ENCODE measurements at regions not wholly inside any gene's neighbourhood (a gene's known extent, or its start where the extent isn't known, plus 50 kb on each side); places are given as distances from the start of the nearest gene placed in this dataset.

DNA sequence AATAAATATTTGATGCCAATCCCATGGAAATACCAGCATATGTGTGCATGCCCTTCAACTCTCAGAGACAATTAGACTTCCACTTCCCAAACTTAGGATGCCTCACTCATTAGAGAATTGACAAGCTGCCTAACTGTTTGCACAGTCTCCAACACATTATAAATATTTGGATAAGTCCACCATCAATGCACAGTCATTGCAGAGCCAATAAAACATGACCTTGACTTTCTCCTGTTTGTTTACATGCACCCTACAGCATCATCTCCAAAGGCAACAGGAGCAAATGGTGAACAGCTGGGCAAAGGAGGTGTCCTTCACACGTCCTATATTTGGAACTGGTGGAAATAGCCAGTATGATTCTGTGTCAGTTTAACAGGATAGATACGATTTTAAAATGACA, 804.4 kb upstream of the RBFOX1 start:
- TF ChIP-seq, protein P1, sequence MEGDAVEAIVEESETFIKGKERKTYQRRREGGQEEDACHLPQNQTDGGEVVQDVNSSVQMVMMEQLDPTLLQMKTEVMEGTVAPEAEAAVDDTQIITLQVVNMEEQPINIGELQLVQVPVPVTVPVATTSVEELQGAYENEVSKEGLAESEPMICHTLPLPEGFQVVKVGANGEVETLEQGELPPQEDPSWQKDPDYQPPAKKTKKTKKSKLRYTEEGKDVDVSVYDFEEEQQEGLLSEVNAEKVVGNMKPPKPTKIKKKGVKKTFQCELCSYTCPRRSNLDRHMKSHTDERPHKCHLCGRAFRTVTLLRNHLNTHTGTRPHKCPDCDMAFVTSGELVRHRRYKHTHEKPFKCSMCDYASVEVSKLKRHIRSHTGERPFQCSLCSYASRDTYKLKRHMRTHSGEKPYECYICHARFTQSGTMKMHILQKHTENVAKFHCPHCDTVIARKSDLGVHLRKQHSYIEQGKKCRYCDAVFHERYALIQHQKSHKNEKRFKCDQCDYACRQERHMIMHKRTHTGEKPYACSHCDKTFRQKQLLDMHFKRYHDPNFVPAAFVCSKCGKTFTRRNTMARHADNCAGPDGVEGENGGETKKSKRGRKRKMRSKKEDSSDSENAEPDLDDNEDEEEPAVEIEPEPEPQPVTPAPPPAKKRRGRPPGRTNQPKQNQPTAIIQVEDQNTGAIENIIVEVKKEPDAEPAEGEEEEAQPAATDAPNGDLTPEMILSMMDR (IDR thresholded peaks at IDR 0.05; ENCODE audit: extremely low read depth, missing control alignments), result no peak
- no peak for DNase-seq (ENCODE audit: low spot score)

DNA sequence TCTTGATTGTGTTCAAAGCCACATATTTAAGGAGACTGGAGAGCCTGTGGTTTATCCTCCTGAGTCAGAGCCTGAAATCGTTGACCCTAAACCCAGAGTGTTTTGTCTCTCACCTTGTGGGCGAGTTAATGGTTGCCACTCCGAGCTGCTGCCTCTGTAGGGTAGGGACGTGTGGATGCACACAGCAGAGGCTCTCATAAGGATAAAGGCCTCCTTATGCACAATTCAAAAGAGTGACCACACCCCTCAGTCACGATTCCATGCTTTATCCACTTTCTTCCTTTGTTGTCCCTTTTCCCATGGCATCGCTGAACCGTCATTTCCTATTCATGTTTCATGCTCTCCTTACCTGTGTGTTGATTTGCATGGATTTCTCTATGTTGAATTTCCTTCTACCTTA, 805.0 kb upstream of the RBFOX1 start:
- TF ChIP-seq, protein P1 (IDR thresholded peaks at IDR 0.05; ENCODE audit: extremely low read depth, missing control alignments), result no peak
- DNase-seq (ENCODE audit: low spot score), result no peak

DNA sequence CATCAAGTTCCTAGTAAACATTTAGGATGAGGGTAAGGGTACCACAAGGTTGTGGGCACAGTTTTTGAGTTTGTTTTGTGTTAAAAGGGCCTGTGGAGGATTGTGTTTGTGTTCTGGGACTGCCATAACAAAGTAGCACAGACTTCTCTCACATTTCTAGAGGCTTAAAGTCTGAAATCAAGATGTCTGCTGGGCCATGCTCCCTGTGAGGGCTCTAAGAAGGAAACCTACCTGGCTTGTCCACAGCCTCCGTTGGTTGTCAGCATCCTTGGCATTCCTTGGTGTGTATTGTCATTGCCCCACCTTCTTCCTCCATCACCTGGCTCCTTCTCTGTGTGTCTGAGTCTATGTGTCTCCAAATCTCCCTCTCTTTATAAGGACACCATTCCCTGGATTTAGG, 808.1 kb upstream of the RBFOX1 start:
- TF ChIP-seq, protein P1 (IDR thresholded peaks at IDR 0.05; ENCODE audit: extremely low read depth, missing control alignments), result no peak
- DNase-seq (ENCODE audit: low spot score), result no peak

DNA sequence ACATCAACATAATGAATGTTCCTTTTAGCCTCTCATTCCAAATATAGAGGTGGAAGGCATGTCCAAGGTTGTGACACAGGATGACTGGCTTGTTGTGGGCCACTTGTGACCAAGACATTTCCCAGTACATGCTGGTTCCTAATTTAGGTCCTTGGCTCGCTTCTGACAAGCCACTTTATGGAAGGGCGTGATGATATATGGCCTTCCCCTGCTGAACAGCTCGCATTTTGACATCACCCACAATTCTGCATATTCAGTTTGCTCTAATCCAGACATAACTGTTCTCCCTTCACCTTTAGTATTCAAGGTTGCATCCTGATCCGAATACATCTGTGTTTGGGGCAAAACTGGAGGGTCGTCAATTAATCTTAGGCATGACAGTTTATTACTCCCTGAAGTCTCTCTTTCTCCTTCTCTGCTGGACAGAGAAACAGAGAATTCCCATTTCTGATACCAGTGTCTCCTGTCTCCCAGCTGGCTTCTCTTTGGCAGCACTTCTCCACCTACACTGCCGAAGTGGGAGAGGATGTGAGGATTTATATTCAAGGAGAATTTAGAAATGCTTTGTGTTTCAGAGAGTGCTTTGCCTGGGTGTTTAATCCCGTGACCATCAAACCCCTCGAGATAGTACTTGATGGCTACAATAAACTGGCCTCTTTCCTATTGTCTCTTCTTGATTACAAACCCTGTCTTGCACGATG, 815.5 kb upstream of the RBFOX1 start:
- DNase-seq (ENCODE audit: low spot score), result no peak
- TF ChIP-seq, protein P1 (IDR thresholded peaks at IDR 0.05; ENCODE audit: extremely low read depth, missing control alignments), result no peak

DNA sequence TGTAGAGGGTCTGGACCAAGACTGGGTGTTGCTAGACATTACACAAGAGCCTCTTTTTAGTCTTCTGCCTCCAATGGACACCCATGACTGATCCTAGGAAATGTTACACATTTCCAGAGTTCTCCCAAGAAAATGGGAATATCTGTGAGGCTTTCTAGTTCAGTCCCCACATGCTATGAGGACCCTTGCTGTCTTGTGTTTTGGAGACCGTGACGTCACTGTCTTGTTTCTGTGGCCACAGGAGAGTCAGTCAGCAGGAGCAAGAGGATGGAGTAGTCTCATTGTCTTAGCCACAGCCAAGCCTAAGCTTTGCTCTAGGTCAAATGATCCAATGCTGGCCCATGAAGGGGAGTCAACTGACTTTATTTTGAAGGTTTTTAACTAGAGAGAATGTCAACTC, 820.1 kb upstream of the RBFOX1 start:
- no peak for DNase-seq (ENCODE audit: low spot score)
- TF ChIP-seq, protein P1 (IDR thresholded peaks at IDR 0.05; ENCODE audit: extremely low read depth, missing control alignments), result no peak

DNA sequence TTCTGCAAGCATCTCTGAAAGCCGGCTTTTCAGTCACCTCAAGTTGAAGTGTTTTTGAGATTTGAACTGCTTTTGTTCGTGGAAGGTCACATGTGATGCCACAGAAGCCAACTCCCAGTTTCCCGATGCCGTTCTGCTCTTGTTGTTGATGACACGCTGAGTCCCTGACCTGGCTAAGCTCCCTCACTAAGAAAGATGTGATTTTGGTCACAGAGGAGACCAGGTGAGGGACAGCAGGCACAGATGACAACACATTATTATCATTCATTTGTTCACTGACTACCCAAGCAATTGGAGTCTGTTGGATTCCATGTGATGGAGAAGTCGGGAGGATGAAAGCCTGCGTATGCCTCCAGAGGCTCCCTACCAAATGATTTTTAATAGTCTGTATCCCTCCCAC, 822.4 kb upstream of the RBFOX1 start:
- TF ChIP-seq, protein P1 (IDR thresholded peaks at IDR 0.05; ENCODE audit: extremely low read depth, missing control alignments), result no peak
- no peak for DNase-seq (ENCODE audit: low spot score)

DNA sequence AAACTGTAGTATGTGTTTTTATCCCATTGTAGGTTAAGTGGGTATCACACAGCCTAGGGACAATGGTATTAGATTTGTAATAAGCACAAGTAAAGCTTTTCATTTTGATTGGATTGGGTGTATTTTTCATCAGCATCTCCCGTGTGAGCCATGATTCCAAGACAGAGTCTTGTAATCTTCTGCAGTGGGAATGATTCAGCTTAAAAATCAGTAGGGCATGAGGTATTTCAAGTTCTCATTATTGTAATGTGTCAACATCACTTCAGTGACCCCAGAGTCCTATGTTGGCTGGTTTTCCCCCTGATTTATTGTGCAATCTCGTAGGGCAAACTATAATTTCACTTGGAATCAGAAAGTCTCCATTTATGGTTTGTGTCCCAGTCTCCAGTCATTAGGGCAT, 833.2 kb upstream of the RBFOX1 start:
- DNase-seq (ENCODE audit: low spot score), result no peak
- TF ChIP-seq, protein P1 (IDR thresholded peaks at IDR 0.05; ENCODE audit: extremely low read depth, missing control alignments), result no peak

All from GM20000 (cell line).